GM23338 (cell line): ENCODE measurements at regions not wholly inside any gene's neighbourhood (a gene's known extent, or its start where the extent isn't known, plus 50 kb on each side); places are given as distances from the start of the nearest gene placed in this dataset.

ENCODE experiments used
- ATAC-seq: fragments of 200-7000 bp; cut with Tn5 transposase; 3 replicates; pipeline ENCODE4 v1.9.1; 2020
- DNase-seq: peaks from one replicate; pipeline ENCODE4 v3.0.0-alpha.2; 2015; ENCODE audit warnings: low spot score
- H2AFZ ChIP-seq: fragments of 200-600 bp; sonication (generic); 2 replicates; pipeline ENCODE4 v1.8.0; 2016; ENCODE audit warnings: antibody characterized with exemption, mild to moderate bottlenecking, moderate library complexity
- H3F3A ChIP-seq: fragments of 200-600 bp; sonication (generic); replicated peaks from 2 replicates; pipeline ENCODE4 v1.8.0; 2017; ENCODE audit warnings: antibody characterized with exemption, mixed run types, low read depth
- H3K27ac ChIP-seq: fragments of 200-600 bp; sonication (generic); 2 replicates; pipeline ENCODE4 v1.6.1; 2016; ENCODE audit warnings: low read depth
- H3K27me3 ChIP-seq: fragments of 200-600 bp; sonication (generic); 2 replicates; pipeline ENCODE4 v1.8.0; 2016; ENCODE audit warnings: mild to moderate bottlenecking, mixed run types, moderate library complexity; ENCODE audit not compliant: insufficient read depth
- H3K36me3 ChIP-seq: fragments of 200-600 bp; sonication (generic); 2 replicates; pipeline ENCODE4 v1.8.0; 2016; ENCODE audit warnings: mild to moderate bottlenecking; ENCODE audit not compliant: insufficient read depth
- H3K4me1 ChIP-seq: fragments of 200-600 bp; sonication (generic); 2 replicates; pipeline ENCODE4 v1.8.0; 2016; ENCODE audit warnings: mild to moderate bottlenecking, moderate library complexity; ENCODE audit not compliant: insufficient read depth
- H3K4me2 ChIP-seq: fragments of 200-600 bp; sonication (generic); 2 replicates; pipeline ENCODE4 v1.7.1; 2017; ENCODE audit warnings: mixed run types
- H3K4me3 ChIP-seq: fragments of 200-600 bp; sonication (generic); 2 replicates; pipeline ENCODE4 v1.6.1; 2016; ENCODE audit warnings: mixed run types
- H3K79me2 ChIP-seq: fragments of 200-600 bp; sonication (generic); replicated peaks from 2 replicates; pipeline ENCODE4 v1.8.0; 2017; ENCODE audit warnings: mild to moderate bottlenecking; ENCODE audit not compliant: insufficient read depth
- H3K9me2 ChIP-seq: fragments of 200-600 bp; sonication (generic); 2 replicates; pipeline ENCODE4 v1.8.0; 2017; ENCODE audit not compliant: insufficient read depth
- H4K20me1 ChIP-seq: fragments of 200-600 bp; sonication (generic); replicated peaks from 2 replicates; pipeline ENCODE4 v1.8.0; 2017; ENCODE audit warnings: mild to moderate bottlenecking; ENCODE audit not compliant: insufficient read depth
- H3K27ac Mint-ChIP-seq: 2 replicates; pipeline ENCODE4 v1.8.0; 2020; ENCODE audit warnings: inconsistent platforms, mild to moderate bottlenecking, moderate library complexity, mixed read lengths
- H3K27me3 Mint-ChIP-seq: 3 replicates; pipeline ENCODE4 v1.8.0; 2022; ENCODE audit warnings: low read depth, mild to moderate bottlenecking, moderate library complexity, mixed read lengths, inconsistent platforms; ENCODE audit not compliant: insufficient read depth, poor library complexity
- H3K36me3 Mint-ChIP-seq: 3 replicates; pipeline ENCODE4 v1.8.0; 2021; ENCODE audit warnings: low read depth, mild to moderate bottlenecking, inconsistent platforms, moderate library complexity, mixed read lengths
- H3K4me1 Mint-ChIP-seq: 3 replicates; pipeline ENCODE4 v1.8.0; 2020; ENCODE audit warnings: mild to moderate bottlenecking, inconsistent platforms, mixed read lengths
- H3K4me3 Mint-ChIP-seq: 3 replicates; pipeline ENCODE4 v1.8.0; 2021; ENCODE audit warnings: moderate library complexity, mild to moderate bottlenecking, inconsistent platforms, mixed read lengths
- H3K9me3 Mint-ChIP-seq: 3 replicates; pipeline ENCODE4 v1.8.0; 2020; ENCODE audit warnings: moderate library complexity, mild to moderate bottlenecking, inconsistent platforms, mixed read lengths
- CREB1 ChIP-seq: fragments of 250-450 bp; sonication (Bioruptor Pico); IDR thresholded peaks from 2 replicates; pipeline ENCODE4 v1.5.0; 2020; ENCODE audit warnings: low read depth, mild to moderate bottlenecking, moderate library complexity
- EZH2 ChIP-seq: fragments of 200-600 bp; sonication (generic); IDR thresholded peaks from one replicate; pipeline ENCODE4 v1.8.0; 2017; ENCODE audit warnings: antibody characterized with exemption, mild to moderate bottlenecking, low read depth; ENCODE audit not compliant: unreplicated experiment
- EZH2phosphoT487 ChIP-seq: fragments of 200-600 bp; sonication (generic); IDR thresholded peaks from one replicate; pipeline ENCODE4 v1.8.1; 2018; ENCODE audit warnings: antibody characterized with exemption; ENCODE audit not compliant: unreplicated experiment
- NANOG ChIP-seq: IDR thresholded peaks from 2 replicates; pipeline ENCODE4 v1.6.1; 2016; ENCODE audit warnings: antibody characterized with exemption, borderline replicate concordance
- POLR2AphosphoS5 ChIP-seq: IDR thresholded peaks from 2 replicates; pipeline ENCODE4 v1.6.1; 2016; ENCODE audit warnings: antibody characterized with exemption, low read depth
- STAT1 ChIP-seq: IDR thresholded peaks from one replicate; pipeline ENCODE4 v1.6.1; 2016; ENCODE audit warnings: antibody characterized with exemption; ENCODE audit not compliant: unreplicated experiment
- ZNF114 ChIP-seq: fragments of 250-450 bp; sonication (Bioruptor Pico); IDR thresholded peaks from 2 replicates; pipeline ENCODE4 v1.5.0; 2020; ENCODE audit warnings: mild to moderate bottlenecking, moderate library complexity
- TF ChIP-seq, protein P1 (sequence below): IDR thresholded peaks from one replicate; pipeline ENCODE4 v1.6.1; 2018; ENCODE audit warnings: antibody characterized with exemption; ENCODE audit not compliant: unreplicated experiment
- TF ChIP-seq, protein P2 (sequence below): IDR thresholded peaks from 2 replicates; pipeline ENCODE4 v1.6.1; 2016; ENCODE audit warnings: antibody characterized with exemption

DNA sequence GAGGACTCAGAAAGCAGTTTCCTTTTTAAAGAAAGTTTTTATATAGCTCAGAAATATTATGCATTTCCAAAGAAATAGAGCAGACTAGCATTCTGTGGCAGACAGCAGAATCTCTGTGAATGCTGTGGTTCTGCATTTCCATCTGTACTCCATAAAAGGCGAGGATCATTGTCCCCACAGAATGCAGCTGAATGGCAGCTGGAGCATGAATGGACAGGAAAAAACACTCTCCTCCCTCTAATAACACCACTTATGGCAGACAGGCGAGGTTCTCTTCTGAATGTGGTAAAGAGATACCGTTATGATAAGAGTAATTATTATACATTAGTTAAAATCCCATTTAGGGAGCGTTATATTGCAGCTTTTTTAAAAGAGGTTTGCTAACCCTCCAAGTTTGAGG is 81.4 kb upstream of the WLS start:
- DNase-seq (no peak), ATAC-seq (no peak)
- Mint-ChIP-seq H3K27me3 (no peaks in the 10 kb centered on the region), H3K9me3 (no peaks in the 10 kb centered on the region), H3K27ac (no peak overlapping the region), H3K4me3 (no peak overlapping the region), H3K36me3 (no peaks in the 10 kb centered on the region), H3K4me1 (no peaks in the 10 kb centered on the region; the same call in 1 of the 3 replicates)
- Histone ChIP-seq H4K20me1 (no peaks in the 10 kb centered on the region), H3K36me3 (no peaks in the 10 kb centered on the region), H3K4me2 (no peak overlapping the region), H3K27me3 (no peaks in the 10 kb centered on the region), H2AFZ (no peak overlapping the region), H3K4me3 (no peak overlapping the region), H3K4me1 (no peaks in the 10 kb centered on the region), H3K27ac (no peak overlapping the region), H3K9me2 (no peaks in the 10 kb centered on the region), H3F3A (no peaks in the 10 kb centered on the region), H3K79me2 (no peaks in the 10 kb centered on the region)
- TF ChIP-seq, protein P1, sequence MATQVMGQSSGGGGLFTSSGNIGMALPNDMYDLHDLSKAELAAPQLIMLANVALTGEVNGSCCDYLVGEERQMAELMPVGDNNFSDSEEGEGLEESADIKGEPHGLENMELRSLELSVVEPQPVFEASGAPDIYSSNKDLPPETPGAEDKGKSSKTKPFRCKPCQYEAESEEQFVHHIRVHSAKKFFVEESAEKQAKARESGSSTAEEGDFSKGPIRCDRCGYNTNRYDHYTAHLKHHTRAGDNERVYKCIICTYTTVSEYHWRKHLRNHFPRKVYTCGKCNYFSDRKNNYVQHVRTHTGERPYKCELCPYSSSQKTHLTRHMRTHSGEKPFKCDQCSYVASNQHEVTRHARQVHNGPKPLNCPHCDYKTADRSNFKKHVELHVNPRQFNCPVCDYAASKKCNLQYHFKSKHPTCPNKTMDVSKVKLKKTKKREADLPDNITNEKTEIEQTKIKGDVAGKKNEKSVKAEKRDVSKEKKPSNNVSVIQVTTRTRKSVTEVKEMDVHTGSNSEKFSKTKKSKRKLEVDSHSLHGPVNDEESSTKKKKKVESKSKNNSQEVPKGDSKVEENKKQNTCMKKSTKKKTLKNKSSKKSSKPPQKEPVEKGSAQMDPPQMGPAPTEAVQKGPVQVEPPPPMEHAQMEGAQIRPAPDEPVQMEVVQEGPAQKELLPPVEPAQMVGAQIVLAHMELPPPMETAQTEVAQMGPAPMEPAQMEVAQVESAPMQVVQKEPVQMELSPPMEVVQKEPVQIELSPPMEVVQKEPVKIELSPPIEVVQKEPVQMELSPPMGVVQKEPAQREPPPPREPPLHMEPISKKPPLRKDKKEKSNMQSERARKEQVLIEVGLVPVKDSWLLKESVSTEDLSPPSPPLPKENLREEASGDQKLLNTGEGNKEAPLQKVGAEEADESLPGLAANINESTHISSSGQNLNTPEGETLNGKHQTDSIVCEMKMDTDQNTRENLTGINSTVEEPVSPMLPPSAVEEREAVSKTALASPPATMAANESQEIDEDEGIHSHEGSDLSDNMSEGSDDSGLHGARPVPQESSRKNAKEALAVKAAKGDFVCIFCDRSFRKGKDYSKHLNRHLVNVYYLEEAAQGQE, result no peak
- no peak for TF ChIP-seq NANOG
- no peak for TF ChIP-seq EZH2phosphoT487
- TF ChIP-seq CREB1 (CRISPR knock-in tag), result no peak
- TF ChIP-seq POLR2AphosphoS5, result no peak
- TF ChIP-seq EZH2, result no peak
- TF ChIP-seq, protein P2, sequence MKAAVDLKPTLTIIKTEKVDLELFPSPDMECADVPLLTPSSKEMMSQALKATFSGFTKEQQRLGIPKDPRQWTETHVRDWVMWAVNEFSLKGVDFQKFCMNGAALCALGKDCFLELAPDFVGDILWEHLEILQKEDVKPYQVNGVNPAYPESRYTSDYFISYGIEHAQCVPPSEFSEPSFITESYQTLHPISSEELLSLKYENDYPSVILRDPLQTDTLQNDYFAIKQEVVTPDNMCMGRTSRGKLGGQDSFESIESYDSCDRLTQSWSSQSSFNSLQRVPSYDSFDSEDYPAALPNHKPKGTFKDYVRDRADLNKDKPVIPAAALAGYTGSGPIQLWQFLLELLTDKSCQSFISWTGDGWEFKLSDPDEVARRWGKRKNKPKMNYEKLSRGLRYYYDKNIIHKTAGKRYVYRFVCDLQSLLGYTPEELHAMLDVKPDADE, result no peak

DNA sequence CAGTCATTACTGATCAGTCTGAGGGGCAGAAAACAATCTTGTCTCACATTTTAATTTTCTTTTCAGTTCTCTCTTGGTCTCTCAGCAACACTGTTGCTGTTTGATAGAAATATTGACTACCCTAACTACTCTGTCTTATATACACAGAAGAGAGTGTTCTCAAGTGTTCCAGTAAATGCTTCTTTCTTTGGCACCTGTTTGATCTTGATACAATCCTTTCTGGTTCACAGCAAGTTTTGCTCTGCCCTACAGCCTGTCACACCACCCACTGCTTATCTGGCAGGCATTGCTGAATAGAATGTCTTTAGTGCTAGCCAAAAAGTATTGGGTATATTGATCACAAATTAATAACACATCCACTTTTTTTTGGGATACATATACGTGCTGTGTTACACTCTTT is 75.7 kb upstream of the WLS start:
- H3K27ac Mint-ChIP-seq, result no peak overlapping the region
- Histone ChIP-seq H3K4me2 (no peak overlapping the region), H3K4me1 (no peaks in the 10 kb centered on the region), H3K27ac (no peak overlapping the region), H3K4me3 (no peak overlapping the region), H2AFZ (no peak overlapping the region), H4K20me1 (no peaks in the 10 kb centered on the region), H3K36me3 (no peaks in the 10 kb centered on the region), H3F3A (no peaks in the 10 kb centered on the region), H3K9me2 (no peaks in the 10 kb centered on the region), H3K27me3 (no peaks in the 10 kb centered on the region), H3K79me2 (no peaks in the 10 kb centered on the region)
- no peaks in the 10 kb centered on the region for H3K36me3 Mint-ChIP-seq
- no peaks in the 10 kb centered on the region for H3K9me3 Mint-ChIP-seq
- no peak for DNase-seq
- H3K4me1 Mint-ChIP-seq, result no peaks in the 10 kb centered on the region
- ATAC-seq, result no peak
- H3K4me3 Mint-ChIP-seq, result no peak overlapping the region
- H3K27me3 Mint-ChIP-seq, result no peaks in the 10 kb centered on the region
- TF ChIP-seq EZH2phosphoT487, result no peak
- TF ChIP-seq ZNF114, result no peak
- TF ChIP-seq, protein P2, result no peak
- TF ChIP-seq STAT1, result no peak
- no peak for TF ChIP-seq CREB1 (CRISPR knock-in tag)
- TF ChIP-seq, protein P1, result no peak
